Lower leg skin (tissue), 3 donors: ENCODE measurements at regions not wholly inside any gene's neighbourhood (a gene's known extent, or its start where the extent isn't known, plus 50 kb on each side); places are given as distances from the start of the nearest gene placed in this dataset.

Experiments
- POLR2A ChIP-seq, 2 donors: fragments of 450-650 bp; IDR thresholded peaks; one replicate each; pipeline ENCODE4 v1.6.1; 2016 to 2017; ENCODE audit warnings: antibody characterized with exemption in 2 of 2, mild to moderate bottlenecking in 1 of 2, moderate library complexity in 1 of 2
- TF ChIP-seq, protein P1 (sequence below), 3 donors: fragments of 450-650 bp; IDR thresholded peaks; one replicate each; pipeline ENCODE4 v1.5.1; 2016; ENCODE audit warnings: antibody characterized with exemption in 3 of 3, mild to moderate bottlenecking in 3 of 3, moderate library complexity in 2 of 3

DNA sequence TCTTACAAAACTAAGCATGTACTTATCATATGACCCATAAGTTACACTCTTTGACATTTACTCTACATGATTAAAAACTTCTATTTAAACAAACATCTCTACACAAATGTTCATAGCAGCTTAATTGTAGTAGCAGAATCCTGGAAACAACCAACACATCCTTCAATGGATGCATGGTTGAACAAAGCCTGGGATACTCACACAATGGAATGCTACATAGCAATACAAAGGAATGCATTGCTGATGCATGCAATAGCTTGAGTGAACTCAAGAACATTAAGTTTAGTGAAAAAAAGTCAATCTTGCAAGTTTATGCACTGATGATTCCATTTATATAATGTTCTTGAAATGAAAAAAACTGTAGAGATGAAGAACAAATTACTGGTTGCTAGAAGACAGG is 686.9 kb downstream of the LRRIQ3 start:
- TF ChIP-seq, protein P1, sequence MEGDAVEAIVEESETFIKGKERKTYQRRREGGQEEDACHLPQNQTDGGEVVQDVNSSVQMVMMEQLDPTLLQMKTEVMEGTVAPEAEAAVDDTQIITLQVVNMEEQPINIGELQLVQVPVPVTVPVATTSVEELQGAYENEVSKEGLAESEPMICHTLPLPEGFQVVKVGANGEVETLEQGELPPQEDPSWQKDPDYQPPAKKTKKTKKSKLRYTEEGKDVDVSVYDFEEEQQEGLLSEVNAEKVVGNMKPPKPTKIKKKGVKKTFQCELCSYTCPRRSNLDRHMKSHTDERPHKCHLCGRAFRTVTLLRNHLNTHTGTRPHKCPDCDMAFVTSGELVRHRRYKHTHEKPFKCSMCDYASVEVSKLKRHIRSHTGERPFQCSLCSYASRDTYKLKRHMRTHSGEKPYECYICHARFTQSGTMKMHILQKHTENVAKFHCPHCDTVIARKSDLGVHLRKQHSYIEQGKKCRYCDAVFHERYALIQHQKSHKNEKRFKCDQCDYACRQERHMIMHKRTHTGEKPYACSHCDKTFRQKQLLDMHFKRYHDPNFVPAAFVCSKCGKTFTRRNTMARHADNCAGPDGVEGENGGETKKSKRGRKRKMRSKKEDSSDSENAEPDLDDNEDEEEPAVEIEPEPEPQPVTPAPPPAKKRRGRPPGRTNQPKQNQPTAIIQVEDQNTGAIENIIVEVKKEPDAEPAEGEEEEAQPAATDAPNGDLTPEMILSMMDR (IDR thresholded peaks at IDR 0.05) = no peak
- TF ChIP-seq POLR2A (IDR thresholded peaks at IDR 0.05) = no peak
